HG03378 (cell line): ENCODE measurements at regions not wholly inside any gene's neighbourhood (a gene's known extent, or its start where the extent isn't known, plus 50 kb on each side); places are given as distances from the start of the nearest gene placed in this dataset.

Source experiments
- ATAC-seq: cut with Tn5 transposase; IDR thresholded peaks from one replicate; pipeline ENCODE4 v1.9.1; 2021; ENCODE audit warnings: mild to moderate bottlenecking, moderate library complexity; ENCODE audit not compliant: unreplicated experiment

- no peak for ATAC-seq
These were observed 242.2 kb downstream of the ABHD5 start for GRCh38 chr3:43932921-43933320.

DNA sequence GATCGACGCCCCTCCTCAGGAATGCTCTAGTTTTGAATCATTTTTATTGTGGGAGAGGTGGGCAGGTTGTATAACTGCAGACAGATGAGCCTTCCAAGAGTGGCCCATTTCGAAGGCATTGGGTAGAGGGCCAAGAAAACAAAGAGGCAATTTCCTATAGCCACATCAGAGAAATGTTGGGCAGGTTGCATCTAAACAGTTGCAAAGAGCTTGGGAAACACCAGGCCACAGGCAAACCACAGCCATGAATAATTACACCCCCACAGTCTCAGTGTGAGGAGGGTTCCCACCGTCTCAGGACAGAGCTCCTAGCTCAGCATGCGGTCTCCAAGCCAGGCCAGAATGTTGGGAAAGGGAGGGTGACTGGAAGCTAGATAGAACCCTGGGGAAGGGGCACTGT lies 257.3 kb downstream of the ABHD5 start:
- no peak for ATAC-seq

DNA sequence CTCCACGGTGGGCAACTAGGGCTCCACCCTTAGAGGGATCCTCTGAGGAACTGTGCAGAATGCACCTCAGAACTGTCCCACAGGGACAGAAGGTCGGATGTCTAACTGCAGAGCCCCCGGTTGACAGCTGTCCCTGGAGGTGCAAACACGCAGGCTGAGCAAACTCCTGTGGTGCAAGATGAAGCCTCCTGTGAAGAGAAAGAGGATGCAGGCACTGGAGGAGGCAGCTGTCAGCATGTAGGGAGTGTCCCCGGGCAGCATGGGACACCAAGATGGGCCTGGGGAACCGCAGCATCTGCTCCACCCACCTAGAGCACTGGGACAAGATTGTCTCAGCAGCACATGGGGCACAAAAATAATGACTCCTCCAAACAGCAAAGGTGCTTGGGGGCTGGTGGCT lies 258.9 kb downstream of the ABHD5 start:
- no peak for ATAC-seq

DNA sequence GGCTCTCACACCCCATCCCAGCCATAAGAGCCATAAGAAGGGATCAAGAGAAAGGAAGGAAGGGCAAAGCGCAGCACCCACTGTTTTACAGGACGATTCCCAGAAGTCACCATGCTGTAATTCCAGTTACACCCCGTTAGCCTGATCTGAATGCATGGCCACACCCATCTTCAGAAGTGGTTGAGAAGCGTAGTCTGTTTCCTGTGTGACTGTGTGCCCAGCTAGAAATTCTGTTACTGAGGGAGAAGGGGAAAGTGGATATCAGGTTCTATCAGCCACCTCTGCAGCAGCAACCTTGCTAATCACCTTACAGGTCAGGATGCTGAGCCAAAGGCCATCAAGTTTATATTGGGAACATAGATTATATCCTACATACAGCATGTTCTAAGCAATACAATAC lies 260.0 kb downstream of the ABHD5 start:
- ATAC-seq: no peak

- ATAC-seq: no peak
These were observed 261.1 kb downstream of the ABHD5 start for GRCh38 chr3:43951813-43952212.

GRCh38 chr3:43953380-43953779 lies 262.6 kb downstream of the ABHD5 start:
- no peak for ATAC-seq

GRCh38 chr3:43953814-43954692 lies 263.3 kb downstream of the ABHD5 start:
- no peak for ATAC-seq

DNA sequence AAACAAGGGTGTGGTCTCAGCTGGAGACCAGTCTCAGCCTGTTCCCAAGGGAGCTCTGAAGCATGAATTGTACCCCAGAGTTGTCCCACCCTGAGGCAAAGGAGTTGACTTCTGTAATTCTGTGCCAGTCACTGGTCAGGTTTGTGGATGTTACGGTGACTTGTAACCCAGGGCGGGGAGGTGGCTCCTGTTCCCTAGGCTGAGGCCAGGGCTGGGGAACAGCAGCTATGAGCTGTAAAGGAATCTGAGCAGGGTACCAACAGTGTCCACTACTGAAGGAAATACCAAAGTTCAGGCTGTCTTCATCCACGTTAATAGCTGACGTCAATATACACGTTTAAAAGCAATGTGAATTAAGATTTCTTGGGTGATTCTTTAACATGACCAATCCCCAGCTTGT lies 266.2 kb downstream of the ABHD5 start:
- no peak for ATAC-seq

DNA sequence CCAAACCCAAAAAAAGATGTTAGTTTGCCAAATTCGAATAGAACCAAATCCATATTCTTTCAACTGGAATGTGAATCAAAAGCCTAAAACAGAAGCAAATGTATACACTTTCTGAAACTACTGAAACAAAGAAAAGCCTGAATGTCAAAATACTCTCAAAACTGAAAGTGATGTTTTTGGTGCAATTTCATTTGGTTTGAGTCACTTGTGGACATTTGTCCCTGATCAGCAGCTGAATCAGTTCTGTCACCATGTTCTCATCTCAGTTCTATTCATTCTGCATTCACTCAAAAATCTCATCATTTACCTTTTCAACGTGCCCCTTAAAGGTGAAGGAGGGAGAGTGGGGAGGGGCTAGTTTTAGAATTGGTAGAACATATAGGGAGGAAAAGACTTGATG lies 266.8 kb downstream of the ABHD5 start:
- ATAC-seq: no peak

DNA sequence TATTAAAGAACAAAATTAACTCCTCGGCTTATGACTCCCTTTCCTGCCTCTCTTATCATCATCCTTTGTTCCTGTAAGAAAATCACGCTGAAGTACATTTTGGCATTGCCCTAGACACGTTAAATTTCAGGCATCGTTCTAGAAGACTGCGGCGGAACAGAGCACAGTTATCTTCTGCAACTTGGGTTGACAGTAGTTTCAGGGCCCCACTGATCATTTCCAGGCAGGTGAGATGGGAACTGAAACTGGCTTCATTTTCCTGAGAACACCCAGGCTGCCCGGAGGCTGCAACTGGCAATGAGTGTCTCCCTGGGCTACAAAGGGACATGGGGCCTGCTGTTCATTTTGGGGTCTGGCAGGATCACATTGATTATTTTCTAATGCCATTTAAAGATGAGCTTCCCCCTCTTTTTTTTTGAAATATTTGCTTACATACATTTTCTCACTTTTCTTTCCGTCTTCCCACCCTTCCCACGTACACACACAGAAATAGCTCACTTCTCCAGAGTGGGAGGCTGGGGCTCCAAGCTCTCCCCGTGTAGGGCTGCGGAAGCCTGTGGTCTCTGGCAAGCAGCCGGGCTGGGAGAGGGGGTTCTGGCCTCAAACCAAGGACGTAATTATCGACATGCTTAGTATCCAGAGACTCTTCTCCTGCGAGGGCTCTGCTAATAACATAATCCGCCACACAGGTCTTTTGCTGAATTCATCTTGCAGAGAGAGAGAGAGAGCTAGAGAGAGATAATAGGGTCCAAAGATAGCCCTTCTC lies 267.4 kb downstream of the ABHD5 start:
- ATAC-seq: no peak

DNA sequence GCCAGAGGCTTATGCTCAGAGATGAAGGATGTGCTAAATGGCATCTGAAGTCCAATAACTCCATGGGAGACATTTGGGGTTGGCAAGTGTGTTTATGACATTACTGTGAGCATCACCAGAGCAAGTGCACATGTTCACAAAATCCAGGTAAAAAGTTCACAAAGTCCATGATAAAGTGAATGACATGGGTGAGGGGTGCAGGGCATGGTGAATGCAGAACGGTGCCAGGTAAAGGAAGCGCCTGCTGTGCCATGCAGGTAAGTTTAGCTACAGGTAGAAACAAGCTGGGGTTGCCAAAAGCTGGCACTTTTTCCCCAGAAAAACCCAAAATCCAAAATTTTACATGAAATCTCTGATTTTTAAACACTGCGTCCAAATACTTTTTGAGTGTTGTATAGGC lies 268.2 kb downstream of the ABHD5 start:
- no peak for ATAC-seq

DNA sequence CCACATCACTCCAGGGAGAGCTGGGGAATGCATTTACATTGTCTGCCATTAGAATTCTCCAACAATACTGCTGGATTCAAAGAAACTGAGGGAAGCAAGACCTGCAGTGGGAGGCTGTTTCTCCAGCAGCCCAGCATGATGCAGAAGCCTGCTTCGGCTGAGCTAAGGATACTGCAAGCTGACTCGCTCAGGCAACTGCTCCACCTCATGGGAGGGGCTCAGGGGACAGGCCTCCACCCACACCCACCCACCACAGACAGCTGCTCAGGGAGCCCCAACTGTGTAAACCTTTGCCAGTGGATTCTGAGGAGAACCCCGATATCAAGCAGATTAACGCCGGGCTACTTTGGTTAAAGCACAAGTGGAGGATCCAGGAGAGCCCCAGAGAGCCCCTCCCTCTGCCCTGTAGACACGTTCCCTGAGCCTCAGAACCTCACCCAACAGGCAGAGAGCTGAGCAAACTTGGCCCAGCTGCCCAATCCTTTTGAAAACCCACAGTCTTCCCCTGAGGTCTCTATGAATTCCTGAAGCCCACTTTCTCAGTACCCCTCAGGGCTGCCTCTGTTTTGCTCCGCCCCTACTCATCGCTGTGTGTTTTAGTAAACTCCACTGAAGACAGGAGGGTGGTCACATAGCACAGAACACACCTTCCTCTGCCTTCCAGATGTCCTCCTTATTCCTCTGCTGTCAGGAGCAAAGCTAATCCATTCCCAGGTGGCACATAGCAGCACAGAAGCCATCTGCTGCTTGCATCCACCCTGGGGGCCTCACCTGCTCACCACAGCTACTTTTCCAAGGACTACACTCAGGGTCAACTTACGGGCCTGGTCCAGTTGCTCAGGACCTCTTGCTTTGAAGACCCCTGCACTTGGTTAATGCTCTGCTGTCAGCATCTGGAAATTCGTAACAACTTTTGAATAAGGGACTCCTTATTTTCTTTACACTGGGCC lies 269.0 kb downstream of the ABHD5 start:
- no peak for ATAC-seq

DNA sequence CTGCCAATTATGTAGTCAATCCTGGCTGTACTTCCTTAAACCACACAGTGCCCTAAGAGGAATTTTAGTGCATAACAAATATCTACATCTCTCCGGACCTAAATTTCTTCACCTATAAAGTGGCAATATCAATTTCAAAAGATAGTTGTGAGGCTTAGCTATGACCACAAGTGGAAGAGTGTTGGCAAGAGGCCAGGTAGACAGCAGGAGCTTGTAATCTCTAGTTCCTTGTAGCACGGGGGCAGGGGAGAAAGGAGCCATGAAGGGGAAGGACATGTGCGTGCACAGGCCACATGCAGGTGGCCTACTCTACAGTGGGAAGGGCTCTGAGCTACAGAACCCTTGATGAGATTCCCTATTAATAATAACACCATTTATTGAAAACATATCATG lies 269.7 kb downstream of the ABHD5 start:
- ATAC-seq: no peak

DNA sequence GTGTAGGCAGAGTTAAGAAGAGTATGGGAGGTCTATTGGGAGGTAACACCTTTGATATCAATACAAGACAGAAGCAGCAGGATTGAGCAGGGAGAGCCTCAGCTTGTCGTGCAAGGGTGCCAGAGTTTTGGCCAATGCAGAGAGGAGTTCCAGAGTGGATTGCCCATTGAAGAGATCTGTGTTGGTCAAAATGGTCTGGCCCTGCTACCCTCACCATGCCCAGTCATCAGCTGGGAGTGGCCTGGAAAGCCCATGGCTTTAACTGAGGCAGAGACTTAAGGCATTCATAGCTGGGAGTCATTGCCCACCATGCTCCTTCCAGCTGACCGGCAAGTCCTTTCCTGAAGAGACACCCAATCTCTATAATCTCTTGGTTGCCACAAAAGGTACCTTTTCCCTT lies 271.3 kb downstream of the ABHD5 start:
- ATAC-seq: no peak

DNA sequence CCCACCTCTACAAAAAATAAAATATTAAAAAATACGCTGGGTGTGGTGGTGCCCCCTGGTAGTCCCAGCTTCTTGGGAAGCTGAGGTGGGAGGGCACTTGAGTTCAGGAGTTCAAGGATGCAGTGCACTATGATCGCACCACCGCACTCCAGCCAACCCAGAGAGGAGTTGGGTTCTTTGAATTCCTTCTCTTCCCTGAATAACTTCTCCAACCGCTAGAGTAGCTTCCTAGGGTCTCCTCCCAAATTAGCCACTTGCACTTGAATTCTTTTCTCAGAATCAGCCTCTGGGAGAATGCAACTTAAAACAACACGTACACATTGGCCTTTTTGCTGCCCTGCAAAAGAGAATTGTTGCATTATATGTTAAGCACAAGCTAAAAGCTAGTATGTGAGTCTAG lies 272.5 kb downstream of the ABHD5 start:
- ATAC-seq: no peak

- no peak for ATAC-seq
These were observed 273.9 kb downstream of the ABHD5 start for GRCh38 chr3:43964640-43965039.

- ATAC-seq: no peak
These were observed 274.9 kb downstream of the ABHD5 start for GRCh38 chr3:43965656-43966055.

DNA sequence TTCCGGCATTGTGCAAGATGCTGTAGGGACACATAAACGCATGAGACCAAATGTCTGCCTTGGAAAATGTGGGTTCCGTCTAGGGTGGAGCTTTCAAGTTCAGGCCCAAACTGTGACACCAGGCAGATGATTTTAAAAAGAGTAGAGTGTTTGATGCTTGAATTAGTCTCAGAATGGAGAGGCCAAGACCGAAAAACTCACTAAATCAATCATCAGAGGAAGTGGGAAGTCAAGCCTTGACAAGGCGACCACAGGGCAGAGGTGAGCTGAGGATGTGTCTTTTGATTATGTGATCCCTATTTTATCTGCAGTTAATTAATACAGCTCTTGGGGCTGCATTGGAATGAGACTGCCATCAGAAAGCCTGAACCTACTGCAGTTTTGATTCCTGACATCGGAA lies 275.4 kb downstream of the ABHD5 start:
- no peak for ATAC-seq

GRCh38 chr3:43966530-43966929 lies 275.2 kb upstream of the TOPAZ1 start:
- ATAC-seq: no peak

DNA sequence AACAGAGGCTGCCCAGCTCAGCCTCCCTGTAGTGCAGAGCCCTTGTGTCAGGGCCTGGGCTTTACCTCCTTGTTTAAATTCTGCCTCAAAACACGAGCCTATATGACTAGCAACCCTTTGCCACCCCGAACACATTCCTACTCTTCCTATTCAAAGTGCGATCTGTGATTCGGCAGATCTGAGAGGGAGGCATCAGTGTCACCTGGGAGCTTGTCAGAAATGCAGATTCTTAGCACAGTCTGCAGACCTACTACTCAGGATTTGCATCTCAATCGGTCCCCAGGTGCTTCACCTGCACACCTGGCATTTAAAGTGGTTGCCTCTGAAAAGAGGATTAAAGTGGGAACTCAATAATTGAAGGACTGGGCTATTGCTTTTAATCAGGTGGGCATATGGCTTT lies 273.2 kb upstream of the TOPAZ1 start:
- no peak for ATAC-seq

DNA sequence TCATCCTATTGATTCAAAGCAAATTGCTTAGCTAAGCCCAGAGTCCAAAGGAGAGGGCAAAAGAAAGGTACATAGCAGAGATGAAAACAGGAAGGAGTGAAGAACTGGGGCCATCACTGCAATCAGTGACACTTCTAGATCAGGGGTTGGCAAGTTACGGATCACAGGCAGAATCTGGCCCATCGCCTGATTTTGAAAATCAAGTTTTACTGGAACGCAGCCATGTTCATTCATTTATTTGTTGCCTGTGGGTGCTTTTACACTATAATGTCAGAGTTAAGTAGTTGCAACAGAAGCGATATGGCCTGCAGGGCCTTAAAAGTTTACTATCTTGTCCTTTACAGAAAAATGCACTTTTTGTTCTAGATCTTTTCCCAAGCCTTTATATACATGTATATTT lies 271.7 kb upstream of the TOPAZ1 start:
- no peak for ATAC-seq
